ENCODE measurements at regions not wholly inside any gene's neighbourhood (a gene's known extent, or its start where the extent isn't known, plus 50 kb on each side); places are given as distances from the start of the nearest gene placed in this dataset.

DNA sequence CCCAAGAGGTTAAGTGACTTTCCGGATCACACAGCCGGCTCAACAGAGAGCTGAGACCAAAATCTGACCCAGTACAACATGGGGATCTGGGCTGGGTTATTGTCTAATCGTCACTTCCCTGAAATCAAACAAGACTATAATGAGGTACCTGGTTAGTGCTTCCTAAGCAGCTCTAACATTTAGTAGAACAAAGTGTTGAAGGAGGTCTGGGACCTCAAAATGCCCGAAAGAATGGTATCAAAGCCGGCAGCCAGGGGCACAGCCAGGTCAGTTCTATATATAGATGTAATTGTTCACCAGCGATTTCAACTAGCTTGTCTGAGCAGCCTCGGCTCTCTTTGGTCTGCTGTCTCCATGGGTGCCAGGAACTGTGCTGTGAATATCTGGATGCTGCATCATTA lies 245.5 kb upstream of the ECI2 start:
- H3K27ac Mint-ChIP-seq = no peak overlapping the region
- no peak overlapping the region for H3K27ac ChIP-seq (ENCODE audit: low read depth, low read length)

DNA sequence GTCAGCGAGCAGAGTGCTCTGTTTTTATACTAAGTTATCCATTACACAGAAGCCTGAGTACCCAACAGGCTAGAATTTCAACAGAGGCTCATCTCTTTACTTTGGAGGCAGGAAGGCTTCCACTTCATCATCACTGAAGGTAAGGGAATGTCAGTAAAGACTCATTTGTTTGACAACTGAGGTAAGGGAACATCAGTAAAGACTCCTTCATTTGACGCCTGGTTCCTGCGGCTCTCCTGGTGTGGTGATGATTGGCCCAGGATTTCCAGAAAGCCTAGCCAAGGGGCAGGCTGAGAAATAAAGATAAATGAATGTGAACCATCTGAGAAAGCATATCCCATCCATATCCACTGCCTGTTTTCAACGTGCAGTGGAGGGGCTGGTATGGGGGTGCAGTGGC lies 244.6 kb upstream of the ECI2 start:
- Histone ChIP-seq H3K9ac (ENCODE audit: extremely low read depth, low read length, poor library complexity, severe bottlenecking) (no peak overlapping the region), H3K9me3 (ENCODE audit: control insufficient read depth, low read length) (peaks cover 20% of the 10 kb centered on the region), H3K27me3 (ENCODE audit: control insufficient read depth, insufficient read depth, low read length, poor library complexity, severe bottlenecking) (no peaks in the 10 kb centered on the region), H3K36me3 (ENCODE audit: control insufficient read depth, insufficient read depth, low read length) (no peaks in the 10 kb centered on the region), H3K27ac (ENCODE audit: low read depth, low read length) (no peak overlapping the region), H3K4me3 (ENCODE audit: low read length) (no peak overlapping the region), H3K4me1 (ENCODE audit: control insufficient read depth, insufficient read depth, low read length) (no peaks in the 10 kb centered on the region)
- Mint-ChIP-seq H3K4me1 (no peaks in the 10 kb centered on the region), H3K27me3 (ENCODE audit: insufficient read depth) (peaks cover 2% of the 10 kb centered on the region), H3K27ac (no peak overlapping the region), H3K4me3 (no peak overlapping the region), H3K36me3 (ENCODE audit: low read depth) (no peaks in the 10 kb centered on the region), H3K9me3 (peaks cover 26% of the 10 kb centered on the region)
- peak; percentile 51 for DNase-seq
- TF ChIP-seq, protein P1, sequence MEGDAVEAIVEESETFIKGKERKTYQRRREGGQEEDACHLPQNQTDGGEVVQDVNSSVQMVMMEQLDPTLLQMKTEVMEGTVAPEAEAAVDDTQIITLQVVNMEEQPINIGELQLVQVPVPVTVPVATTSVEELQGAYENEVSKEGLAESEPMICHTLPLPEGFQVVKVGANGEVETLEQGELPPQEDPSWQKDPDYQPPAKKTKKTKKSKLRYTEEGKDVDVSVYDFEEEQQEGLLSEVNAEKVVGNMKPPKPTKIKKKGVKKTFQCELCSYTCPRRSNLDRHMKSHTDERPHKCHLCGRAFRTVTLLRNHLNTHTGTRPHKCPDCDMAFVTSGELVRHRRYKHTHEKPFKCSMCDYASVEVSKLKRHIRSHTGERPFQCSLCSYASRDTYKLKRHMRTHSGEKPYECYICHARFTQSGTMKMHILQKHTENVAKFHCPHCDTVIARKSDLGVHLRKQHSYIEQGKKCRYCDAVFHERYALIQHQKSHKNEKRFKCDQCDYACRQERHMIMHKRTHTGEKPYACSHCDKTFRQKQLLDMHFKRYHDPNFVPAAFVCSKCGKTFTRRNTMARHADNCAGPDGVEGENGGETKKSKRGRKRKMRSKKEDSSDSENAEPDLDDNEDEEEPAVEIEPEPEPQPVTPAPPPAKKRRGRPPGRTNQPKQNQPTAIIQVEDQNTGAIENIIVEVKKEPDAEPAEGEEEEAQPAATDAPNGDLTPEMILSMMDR (conservative IDR thresholded peaks at IDR 0.05) = no peak
- 90 to 92% methylated on average over 2 to 4 of the region's 4 CpGs for WGBS, 2 experiments (ENCODE audit: insufficient coverage in 1 of 2, insufficient read length in 1 of 2)

More for the DNA sequence above, 245.5 kb upstream of the ECI2 start:
- TF ChIP-seq, protein P1 (conservative IDR thresholded peaks at IDR 0.05) = no peak
- H3K9ac ChIP-seq (ENCODE audit: extremely low read depth, low read length, poor library complexity, severe bottlenecking) = no peak overlapping the region
- peaks cover 29% of the 10 kb centered on the region for H3K9me3 ChIP-seq (ENCODE audit: control insufficient read depth, low read length)
- H3K36me3 ChIP-seq (ENCODE audit: control insufficient read depth, insufficient read depth, low read length) = no peaks in the 10 kb centered on the region
- Mint-ChIP-seq H3K4me1 (no peaks in the 10 kb centered on the region), H3K27me3 (ENCODE audit: insufficient read depth) (peaks cover 2% of the 10 kb centered on the region), H3K4me3 (no peak overlapping the region), H3K36me3 (ENCODE audit: low read depth) (no peaks in the 10 kb centered on the region), H3K9me3 (peaks cover 31% of the 10 kb centered on the region)
- H3K4me1 ChIP-seq (ENCODE audit: control insufficient read depth, insufficient read depth, low read length) = no peaks in the 10 kb centered on the region
- peak; percentile 35 for DNase-seq
- H3K4me3 ChIP-seq (ENCODE audit: low read length) = no peak overlapping the region
- no peaks in the 10 kb centered on the region for H3K27me3 ChIP-seq (ENCODE audit: control insufficient read depth, insufficient read depth, low read length, poor library complexity, severe bottlenecking)
- 87 to 91% methylated on average over 5 to 7 of the region's 7 CpGs for WGBS, 2 experiments (ENCODE audit: insufficient coverage in 1 of 2, insufficient read length in 1 of 2)

DNA sequence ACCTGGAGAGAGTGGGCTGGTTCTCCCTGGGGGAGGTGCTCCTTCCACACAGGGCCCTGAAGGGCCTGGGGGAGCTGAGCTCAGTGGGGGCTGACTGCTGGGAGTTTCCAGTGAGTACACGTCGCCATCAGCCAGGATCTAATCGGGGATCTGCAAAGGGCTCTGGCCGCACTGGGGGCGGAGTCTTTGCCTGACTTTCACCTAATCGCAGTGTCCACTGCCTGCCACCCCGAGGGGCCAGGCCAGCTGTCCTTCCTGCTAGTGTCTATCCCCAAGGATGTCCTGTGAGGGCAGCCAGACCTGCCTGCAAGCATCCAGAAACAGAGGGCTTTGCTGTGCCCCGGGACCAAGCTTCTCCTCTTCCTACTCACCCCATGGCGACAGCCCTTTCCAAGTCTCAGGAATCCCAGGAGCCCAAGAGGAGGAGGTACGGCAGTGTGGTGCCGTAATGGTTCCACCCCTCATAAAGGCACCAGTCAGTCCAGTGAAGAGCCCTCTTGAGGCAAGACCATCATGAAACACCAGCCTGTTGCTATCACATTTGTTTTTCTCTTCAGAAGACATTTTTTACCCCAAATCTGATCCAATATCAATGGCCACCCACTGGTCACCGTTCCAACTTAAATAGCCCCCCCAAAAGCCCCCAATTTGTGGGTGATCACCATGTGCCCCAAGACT lies 243.1 kb upstream of the ECI2 start:
- no peaks in the 10 kb centered on the region for H3K36me3 ChIP-seq (ENCODE audit: control insufficient read depth, insufficient read depth, low read length)
- peaks cover 3% of the 10 kb centered on the region for H3K4me1 ChIP-seq (ENCODE audit: control insufficient read depth, insufficient read depth, low read length)
- Mint-ChIP-seq H3K27ac (no peak overlapping the region), H3K9me3 (peaks cover 11% of the 10 kb centered on the region), H3K27me3 (ENCODE audit: insufficient read depth) (peaks cover 2% of the 10 kb centered on the region), H3K4me1 (peaks cover 4% of the 10 kb centered on the region), H3K4me3 (no peak overlapping the region), H3K36me3 (ENCODE audit: low read depth) (no peaks in the 10 kb centered on the region)
- TF ChIP-seq, protein P1 (conservative IDR thresholded peaks at IDR 0.05) = no peak
- H3K9ac ChIP-seq (ENCODE audit: extremely low read depth, low read length, poor library complexity, severe bottlenecking) = no peak overlapping the region
- no peaks in the 10 kb centered on the region for H3K27me3 ChIP-seq (ENCODE audit: control insufficient read depth, insufficient read depth, low read length, poor library complexity, severe bottlenecking)
- H3K27ac ChIP-seq (ENCODE audit: low read depth, low read length) = no peak overlapping the region
- peaks cover 5% of the 10 kb centered on the region for H3K9me3 ChIP-seq (ENCODE audit: control insufficient read depth, low read length)
- peak; percentile 39 for DNase-seq
- WGBS, 2 experiments (ENCODE audit: insufficient coverage in 1 of 2, insufficient read length in 1 of 2) = 91% methylated on average over 10 to 12 of the region's 12 CpGs
- no peak overlapping the region for H3K4me3 ChIP-seq (ENCODE audit: low read length)

All from endodermal cell (in vitro differentiated cells).